Neural progenitor cell (in vitro differentiated cells): ENCODE measurements at regions not wholly inside any gene's neighbourhood (a gene's known extent, or its start where the extent isn't known, plus 50 kb on each side); places are given as distances from the start of the nearest gene placed in this dataset.

Experiments
- DNase-seq: peaks from one replicate; pipeline ENCODE4 v3.0.0-alpha.2; 2016; ENCODE audit warnings: low spot score
- H2AFZ ChIP-seq: fragments of 200-600 bp; sonication (generic); replicated peaks from 2 replicates; pipeline ENCODE4 v1.6.1; 2016; ENCODE audit warnings: antibody characterized with exemption
- H3F3A ChIP-seq: fragments of 200-600 bp; sonication (generic); 2 replicates; pipeline ENCODE4 v1.6.1; 2016; ENCODE audit warnings: antibody characterized with exemption, low read depth
- H3K27ac ChIP-seq: fragments of 200-600 bp; sonication (generic); 2 replicates; pipeline ENCODE4 v1.5.1; 2016; ENCODE audit warnings: mild to moderate bottlenecking
- H3K27me3 ChIP-seq: fragments of 200-600 bp; sonication (generic); 2 replicates; pipeline ENCODE4 v1.6.1; 2016; ENCODE audit warnings: mild to moderate bottlenecking, moderate library complexity
- H3K36me3 ChIP-seq: fragments of 200-600 bp; sonication (generic); 2 replicates; pipeline ENCODE4 v1.5.1; 2016
- H3K4me1 ChIP-seq: fragments of 200-600 bp; sonication (generic); 2 replicates; pipeline ENCODE4 v1.6.1; 2016; ENCODE audit warnings: mixed run types
- H3K4me2 ChIP-seq: fragments of 200-600 bp; sonication (generic); 2 replicates; pipeline ENCODE4 v1.6.1; 2016
- H3K4me3 ChIP-seq: fragments of 200-600 bp; sonication (generic); 2 replicates; pipeline ENCODE4 v1.5.1; 2016
- H3K79me2 ChIP-seq: fragments of 200-600 bp; sonication (generic); 2 replicates; pipeline ENCODE4 v1.6.1; 2016; ENCODE audit warnings: low read depth
- H3K9ac ChIP-seq: fragments of 200-600 bp; sonication (generic); 2 replicates; pipeline ENCODE4 v1.6.1; 2016
- H3K9me3 ChIP-seq: fragments of 200-600 bp; sonication (generic); 2 replicates; pipeline ENCODE4 v1.5.1; 2016; ENCODE audit warnings: low read depth
- H4K20me1 ChIP-seq: fragments of 200-600 bp; sonication (generic); 2 replicates; pipeline ENCODE4 v1.6.1; 2016; ENCODE audit warnings: low read depth
- H3K27ac Mint-ChIP-seq: 3 replicates; pipeline ENCODE4 v1.8.0; 2021; ENCODE audit warnings: mixed read lengths
- H3K27me3 Mint-ChIP-seq: 2 replicates; pipeline ENCODE4 v1.8.0; 2022; ENCODE audit warnings: low read depth, mild to moderate bottlenecking, inconsistent platforms, moderate library complexity, mixed read lengths; ENCODE audit not compliant: insufficient read depth
- H3K36me3 Mint-ChIP-seq: 3 replicates; pipeline ENCODE4 v1.8.0; 2021; ENCODE audit warnings: mixed read lengths
- H3K4me1 Mint-ChIP-seq: 3 replicates; pipeline ENCODE4 v1.8.0; 2021; ENCODE audit warnings: mixed read lengths
- H3K4me3 Mint-ChIP-seq: 3 replicates; pipeline ENCODE4 v1.8.0; 2021; ENCODE audit warnings: mild to moderate bottlenecking, moderate library complexity, mixed read lengths
- H3K9me3 Mint-ChIP-seq: 3 replicates; pipeline ENCODE4 v1.8.0; 2020; ENCODE audit warnings: mixed read lengths
- CTCF ChIP-seq: fragments of 200-600 bp; sonication (generic); IDR thresholded peaks from 2 replicates; pipeline ENCODE4 v1.5.1; 2017; ENCODE audit warnings: antibody characterized with exemption, mild to moderate bottlenecking
- EZH2 ChIP-seq: fragments of 200-600 bp; sonication (generic); IDR thresholded peaks from 2 replicates; pipeline ENCODE4 v1.6.1; 2017; ENCODE audit warnings: antibody characterized with exemption, mild to moderate bottlenecking, moderate library complexity
- EZH2phosphoT487 ChIP-seq: fragments of 200-600 bp; sonication (generic); IDR thresholded peaks from 2 replicates; pipeline ENCODE4 v1.6.1; 2017; ENCODE audit warnings: antibody characterized with exemption

- H2AFZ ChIP-seq: no peak overlapping the region
- no peaks in the 10 kb centered on the region for H3K79me2 ChIP-seq
- Mint-ChIP-seq H3K9me3 (peaks cover 12% of the 10 kb centered on the region), H3K36me3 (no peaks in the 10 kb centered on the region), H3K4me1 (peaks cover 13% of the 10 kb centered on the region), H3K27me3 (peaks cover 2% of the 10 kb centered on the region), H3K27ac (no peak overlapping the region), H3K4me3 (no peak overlapping the region)
- H3F3A ChIP-seq: peaks cover 29% of the 10 kb centered on the region
- H4K20me1 ChIP-seq: no peaks in the 10 kb centered on the region
- no peak overlapping the region for H3K4me3 ChIP-seq
- no peaks in the 10 kb centered on the region for H3K9me3 ChIP-seq
- no peak overlapping the region for H3K27ac ChIP-seq
- peak; percentile 26 for DNase-seq
- H3K36me3 ChIP-seq: no peaks in the 10 kb centered on the region
- H3K27me3 ChIP-seq: no peaks in the 10 kb centered on the region
- H3K4me2 ChIP-seq: peak overlapping the region; percentile 0
- TF ChIP-seq EZH2: no peak
- TF ChIP-seq CTCF: no peak
- no peak for TF ChIP-seq EZH2phosphoT487
- no peak overlapping the region for H3K9ac ChIP-seq
- H3K4me1 ChIP-seq: peaks cover 33% of the 10 kb centered on the region
These were observed 52.3 kb upstream of the ARMC3 start for GRCh38 chr10:22875581-22875980.

GRCh38 chr10:22874189-22874854 lies 53.5 kb upstream of the ARMC3 start:
- Histone ChIP-seq H3K4me2 (peak overlapping the region; percentile 45), H3K9me3 (no peaks in the 10 kb centered on the region), H3K27ac (no peak overlapping the region), H3K4me3 (no peak overlapping the region), H4K20me1 (no peaks in the 10 kb centered on the region), H3K27me3 (no peaks in the 10 kb centered on the region), H2AFZ (peak overlapping the region; percentile 5), H3K36me3 (no peaks in the 10 kb centered on the region), H3K9ac (no peak overlapping the region), H3K4me1 (peaks cover 33% of the 10 kb centered on the region), H3F3A (peaks cover 29% of the 10 kb centered on the region), H3K79me2 (no peaks in the 10 kb centered on the region)
- TF ChIP-seq EZH2phosphoT487: no peak
- no peak for TF ChIP-seq CTCF
- no peak for TF ChIP-seq EZH2
- DNase-seq: peak; percentile 67
- H3K4me1 Mint-ChIP-seq: peaks cover 13% of the 10 kb centered on the region
- no peaks in the 10 kb centered on the region for H3K36me3 Mint-ChIP-seq
- no peak overlapping the region for H3K4me3 Mint-ChIP-seq
- peaks cover 4% of the 10 kb centered on the region for H3K27me3 Mint-ChIP-seq
- peaks cover 7% of the 10 kb centered on the region for H3K9me3 Mint-ChIP-seq
- no peak overlapping the region for H3K27ac Mint-ChIP-seq

DNA sequence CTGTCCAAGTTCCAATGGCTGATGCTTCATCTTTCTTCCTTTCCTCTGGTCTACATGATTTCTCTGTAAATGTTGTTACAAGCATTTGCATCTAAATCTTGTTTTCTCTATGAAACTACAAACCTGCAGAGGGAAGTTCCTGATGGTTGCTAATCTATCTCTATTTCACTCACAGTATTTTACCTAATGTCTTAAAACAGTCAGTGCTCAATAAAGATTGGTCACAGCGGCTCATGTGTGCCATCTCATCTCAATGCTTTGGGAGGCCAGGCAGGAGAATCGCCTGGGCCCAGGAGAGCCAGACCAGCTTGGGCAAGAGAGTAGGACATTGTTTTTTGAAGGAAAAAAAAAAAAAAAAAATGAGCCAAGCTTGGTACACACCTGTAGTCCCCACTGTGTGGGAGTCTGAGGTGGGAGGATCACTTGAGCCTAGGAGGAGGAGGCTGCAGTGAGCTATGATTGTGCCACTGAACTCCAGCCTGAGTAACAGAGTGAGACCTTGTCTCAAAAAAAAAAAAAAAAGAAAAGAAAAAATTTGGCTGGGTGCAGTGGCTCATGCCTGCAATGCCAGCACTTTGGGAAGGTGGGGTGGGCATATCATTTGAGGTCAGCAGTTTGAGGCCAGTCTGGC lies 71.3 kb upstream of the ARMC3 start:
- no peak overlapping the region for H3K9ac ChIP-seq

More for the DNA sequence above, 71.3 kb upstream of the ARMC3 start:
- no peaks in the 10 kb centered on the region for H3K4me1 ChIP-seq
- no peak for TF ChIP-seq CTCF
- no peak for TF ChIP-seq EZH2
- TF ChIP-seq EZH2phosphoT487: no peak
- no peaks in the 10 kb centered on the region for H3K9me3 ChIP-seq
- H3K4me2 ChIP-seq: no peak overlapping the region
- H2AFZ ChIP-seq: no peak overlapping the region
- H3K27me3 ChIP-seq: no peaks in the 10 kb centered on the region
- Mint-ChIP-seq H3K36me3 (no peaks in the 10 kb centered on the region), H3K9me3 (peaks cover 3% of the 10 kb centered on the region), H3K4me1 (no peaks in the 10 kb centered on the region), H3K4me3 (no peak overlapping the region), H3K27me3 (no peaks in the 10 kb centered on the region), H3K27ac (no peak overlapping the region)
- no peak overlapping the region for H3K4me3 ChIP-seq
- no peak overlapping the region for H3K27ac ChIP-seq
- H3K79me2 ChIP-seq: no peaks in the 10 kb centered on the region
- DNase-seq: no peak
- no peaks in the 10 kb centered on the region for H4K20me1 ChIP-seq
- H3F3A ChIP-seq: no peaks in the 10 kb centered on the region
- no peaks in the 10 kb centered on the region for H3K36me3 ChIP-seq
